Neural cell (in vitro differentiated cells): ENCODE measurements at regions not wholly inside any gene's neighbourhood (a gene's known extent, or its start where the extent isn't known, plus 50 kb on each side); places are given as distances from the start of the nearest gene placed in this dataset.

Experiments used
- H2AFZ ChIP-seq: fragments of 200-600, 300-800 bp; sonication (generic), shearing (Covaris generic); 2 replicates; pipeline ENCODE4 v1.6.0; 2014; ENCODE audit warnings: low read depth, mild to moderate bottlenecking, antibody characterized with exemption, low read length, moderate library complexity
- H3F3A ChIP-seq: fragments of 200-600 bp; shearing (Covaris generic); 2 replicates; pipeline ENCODE4 v1.6.1; 2016; ENCODE audit warnings: mild to moderate bottlenecking, moderate library complexity, mixed read lengths, antibody characterized with exemption, low read length; ENCODE audit not compliant: insufficient read depth, poor library complexity, severe bottlenecking
- H3K27ac ChIP-seq: fragments of 200-600, 300-800 bp; sonication (generic), shearing (Covaris generic); 2 replicates; pipeline ENCODE4 v1.5.1; 2014; ENCODE audit warnings: mild to moderate bottlenecking, low read length, moderate library complexity
- H3K27me3 ChIP-seq: fragments of 300-800, 200-600 bp; sonication (generic), shearing (Covaris generic); 2 replicates; pipeline ENCODE4 v1.6.0; 2014; ENCODE audit warnings: mild to moderate bottlenecking, low read depth, low read length, moderate library complexity; ENCODE audit not compliant: insufficient read depth
- H3K36me3 ChIP-seq: fragments of 300-800, 200-600 bp; sonication (generic), shearing (Covaris generic); 2 replicates; pipeline ENCODE4 v1.5.1; 2014; ENCODE audit warnings: mild to moderate bottlenecking, antibody characterized with exemption, low read length, moderate library complexity; ENCODE audit not compliant: insufficient read depth
- H3K4me2 ChIP-seq: fragments of 300-800, 200-600 bp; sonication (generic), shearing (Covaris generic); 2 replicates; pipeline ENCODE4 v1.6.0; 2014; ENCODE audit warnings: mild to moderate bottlenecking, low read length
- H3K4me3 ChIP-seq: fragments of 300-800, 200-600 bp; sonication (generic), shearing (Covaris generic); 2 replicates; pipeline ENCODE4 v1.5.1; 2014; ENCODE audit warnings: mild to moderate bottlenecking, low read length, moderate library complexity
- H3K79me2 ChIP-seq: fragments of 200-600 bp; shearing (Covaris generic); replicated peaks from 2 replicates; pipeline ENCODE4 v1.6.0; 2014; ENCODE audit warnings: mild to moderate bottlenecking, low read length, moderate library complexity; ENCODE audit not compliant: insufficient read depth
- H3K9ac ChIP-seq: fragments of 300-800, 200-600 bp; sonication (generic), shearing (Covaris generic); 2 replicates; pipeline ENCODE4 v1.6.1; 2016; ENCODE audit warnings: mild to moderate bottlenecking, low read length, mixed read lengths
- H3K9me2 ChIP-seq: fragments of 200-600 bp; shearing (Covaris generic); 2 replicates; pipeline ENCODE4 v1.6.1; 2016; ENCODE audit warnings: mild to moderate bottlenecking, low read length, mixed read lengths; ENCODE audit not compliant: insufficient read depth
- H3K9me3 ChIP-seq: fragments of 200-600, 300-800 bp; sonication (generic), shearing (Covaris generic); 2 replicates; pipeline ENCODE4 v1.6.1; 2016; ENCODE audit warnings: mild to moderate bottlenecking, mixed run types, low read length, moderate library complexity, mixed read lengths
- H4K20me1 ChIP-seq: fragments of 200-600 bp; shearing (Covaris generic); 2 replicates; pipeline ENCODE4 v1.6.1; 2016; ENCODE audit warnings: mild to moderate bottlenecking, mixed run types; ENCODE audit not compliant: insufficient read depth
- CTCF ChIP-seq: fragments of 450-650 bp; IDR thresholded peaks from 2 replicates; pipeline ENCODE4 v1.5.1; 2014; ENCODE audit warnings: antibody characterized with exemption, mild to moderate bottlenecking, moderate library complexity; ENCODE audit not compliant: poor library complexity, severe bottlenecking
- EP300 ChIP-seq: fragments of 450-650 bp; conservative IDR thresholded peaks from 2 replicates; pipeline ENCODE4 v1.6.1; 2014; ENCODE audit warnings: antibody characterized with exemption, mild to moderate bottlenecking, moderate library complexity; ENCODE audit not compliant: poor library complexity, severe bottlenecking
- EZH2 ChIP-seq: fragments of 200-600, 300-800 bp; shearing (Covaris generic), sonication (generic); IDR thresholded peaks from 2 replicates; pipeline ENCODE4 v1.6.1; 2014; ENCODE audit warnings: antibody characterized with exemption, low read length, borderline replicate concordance, mild to moderate bottlenecking; ENCODE audit not compliant: insufficient read depth, poor library complexity, severe bottlenecking
- MXI1 ChIP-seq: fragments of 450-650 bp; conservative IDR thresholded peaks from 2 replicates; pipeline ENCODE4 v1.6.1; 2014; ENCODE audit warnings: antibody characterized with exemption, mild to moderate bottlenecking; ENCODE audit not compliant: poor library complexity, severe bottlenecking
- POLR2AphosphoS5 ChIP-seq: IDR thresholded peaks from 2 replicates; pipeline ENCODE4 v1.6.1; 2012
- REST ChIP-seq: IDR thresholded peaks from 2 replicates; pipeline ENCODE4 v1.6.1; 2012; ENCODE audit warnings: borderline replicate concordance
- SMC3 ChIP-seq: fragments of 450-650 bp; conservative IDR thresholded peaks from 2 replicates; pipeline ENCODE4 v1.6.1; 2014; ENCODE audit warnings: antibody characterized with exemption, mild to moderate bottlenecking, moderate library complexity; ENCODE audit not compliant: poor library complexity
- TAF1 ChIP-seq: IDR thresholded peaks from 2 replicates; pipeline ENCODE4 v1.6.1; 2012; ENCODE audit warnings: low read depth

DNA sequence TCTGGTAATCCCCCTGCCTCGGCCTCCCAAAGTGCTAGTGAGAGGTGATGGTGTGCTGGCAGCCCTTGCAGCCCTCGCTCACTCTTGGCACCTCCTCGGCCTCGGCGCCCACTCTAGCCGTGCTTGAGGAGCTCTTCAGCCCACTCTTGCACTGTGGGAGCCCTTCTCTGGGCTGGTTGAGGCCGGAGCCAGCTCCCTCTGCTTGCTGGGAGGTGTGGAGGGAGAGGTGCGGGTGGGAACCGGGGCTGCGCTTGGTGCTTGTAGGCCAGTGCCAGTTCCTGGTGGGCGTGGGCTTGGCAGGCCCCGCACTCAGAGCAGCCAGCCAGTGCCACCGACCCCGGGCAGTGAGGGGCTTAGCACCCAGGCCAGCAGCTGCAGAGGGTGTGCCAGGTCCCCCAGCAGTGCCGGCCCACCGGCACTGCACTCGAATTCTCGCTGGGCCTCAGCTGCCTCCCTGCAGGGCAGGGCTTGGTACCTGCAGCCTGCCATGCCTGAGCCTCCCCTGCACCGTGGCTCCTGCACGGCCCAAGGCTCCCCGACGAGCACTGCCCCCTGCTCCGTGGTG lies 189.0 kb upstream of the ASCC3 start:
- Histone ChIP-seq H3K36me3 (no peaks in the 10 kb centered on the region), H3K4me3 (no peak overlapping the region), H3K79me2 (no peaks in the 10 kb centered on the region), H2AFZ (no peak overlapping the region), H3K9ac (no peak overlapping the region), H3K4me2 (no peak overlapping the region), H3K27me3 (no peaks in the 10 kb centered on the region), H3K9me2 (no peaks in the 10 kb centered on the region), H3K27ac (no peak overlapping the region), H3K9me3 (no peaks in the 10 kb centered on the region), H4K20me1 (no peaks in the 10 kb centered on the region), H3F3A (no peaks in the 10 kb centered on the region)
- TF ChIP-seq SMC3 (no peak), CTCF (no peak), EZH2 (no peak), TAF1 (no peak), POLR2AphosphoS5 (no peak), REST (no peak), MXI1 (no peak)

GRCh38 chr6:101077344-101077743 lies 196.2 kb upstream of the ASCC3 start:
- no peaks in the 10 kb centered on the region for H3K9me2 ChIP-seq
- no peaks in the 10 kb centered on the region for H4K20me1 ChIP-seq
- no peaks in the 10 kb centered on the region for H3F3A ChIP-seq
- no peak overlapping the region for H3K4me2 ChIP-seq
- no peak overlapping the region for H3K4me3 ChIP-seq
- no peaks in the 10 kb centered on the region for H3K9me3 ChIP-seq
- H3K9ac ChIP-seq: no peak overlapping the region
- no peaks in the 10 kb centered on the region for H3K79me2 ChIP-seq
- TF ChIP-seq REST (no peak), SMC3 (no peak), EP300 (no peak), POLR2AphosphoS5 (no peak), MXI1 (no peak)
- no peak overlapping the region for H2AFZ ChIP-seq
- H3K36me3 ChIP-seq: no peaks in the 10 kb centered on the region
- H3K27me3 ChIP-seq: no peaks in the 10 kb centered on the region
- H3K27ac ChIP-seq: no peak overlapping the region
